Heart left ventricle (tissue), 16 donors: ENCODE measurements at regions not wholly inside any gene's neighbourhood (a gene's known extent, or its start where the extent isn't known, plus 50 kb on each side); places are given as distances from the start of the nearest gene placed in this dataset.

Experiments used
- ATAC-seq, 4 donors: fragments of 200-7000 bp; cut with Tn5 transposase; one replicate each; pipeline ENCODE4 v1.9.1; 2020 to 2022; ENCODE audit warnings: moderate library complexity in 4 of 4, mild to moderate bottlenecking in 3 of 4, moderate number of reproducible peaks in 1 of 4
- DNase-seq, 5 donors: peaks; one replicate each; pipeline ENCODE4 v3.0.0-alpha.2; 2020
- H3K27ac ChIP-seq, 12 donors: fragments of 200-600 bp; sonication (generic) in 4 of 12; one replicate each; pipeline versions ENCODE4 v1.5.0 to v1.8.0; 2016 to 2022; ENCODE audit warnings: mild to moderate bottlenecking in 2 of 12
- H3K27me3 ChIP-seq, 9 donors: fragments of 200-600 bp; sonication (generic) in 2 of 9; one replicate each; pipeline versions ENCODE4 v1.5.1 to v1.8.0; 2016 to 2022; ENCODE audit warnings: mild to moderate bottlenecking in 3 of 9
- H3K36me3 ChIP-seq, 9 donors: fragments of 200-600 bp; sonication (generic) in 2 of 9; one replicate each; pipeline versions ENCODE4 v1.5.0 to v1.8.0; 2018 to 2022; ENCODE audit warnings: mild to moderate bottlenecking in 2 of 9
- H3K4me1 ChIP-seq, 12 donors: fragments of 200-600 bp; sonication (generic) in 4 of 12; one replicate each; pipeline versions ENCODE4 v1.5.0 to v1.8.0; 2016 to 2022; ENCODE audit warnings: mild to moderate bottlenecking in 3 of 12
- H3K4me3 ChIP-seq, 12 donors: fragments of 200-600 bp; sonication (generic) in 4 of 12; one replicate each; pipeline versions ENCODE4 v1.5.0 to v1.8.0; 2017 to 2022; ENCODE audit warnings: mild to moderate bottlenecking in 9 of 12, moderate library complexity in 4 of 12
- H3K9me3 ChIP-seq, 12 donors: fragments of 200-600 bp; sonication (generic) in 4 of 12; one replicate each; pipeline versions ENCODE4 v1.5.0 to v1.8.0; 2016 to 2022; ENCODE audit warnings: mild to moderate bottlenecking in 1 of 12
- CTCF ChIP-seq, 12 donors: fragments of 200-600 bp; sonication (generic) in 4 of 12; IDR thresholded peaks; one replicate each; pipeline versions ENCODE4 v1.5.0 to v1.8.0; 2018 to 2022; ENCODE audit warnings: antibody characterized with exemption in 12 of 12, mild to moderate bottlenecking in 5 of 12
- POLR2A ChIP-seq, 2 donors: fragments of 450-650 bp; IDR thresholded peaks; one replicate each; pipeline ENCODE4 v1.6.1; 2017; ENCODE audit warnings: antibody characterized with exemption in 2 of 2, mild to moderate bottlenecking in 2 of 2, moderate library complexity in 2 of 2
- WGBS, 4 donors: extraction: QIAGEN DNeasy Blood & Tissue Kit in 2 of 4; methylation state at CpG; one replicate each; pipeline versions ENCODE4 v1.1.5 to v1.1.7; 2013 to 2018; 5-methylcytosine and 5-hydroxymethylcytosine counted together
- intact Hi-C, 10 donors: fragments of 100-400 bp; cut with DNase I; formaldehyde crosslinking; loops; one replicate each; pipeline versions ENCODE4 v1.11.1 to v1.14.2; 2022
- donor health status: ischemic (EF 13 %, LVEDD 7.1; RV severe dilation, severe dysfunction).
- donor health status: healthy with polysubstance abuse.
- donor health status: DM: no; HTN: yes; CAD: no.
- donor health status: DM: no; HTN: no; CAD: no.
- donor health status: ischemic (EF 25% LVEDD 6.9; RV normal size, moderate dysfunction).
- donor health status: ischemic (EF 25% LVEDD 5.7; RV mildly dilated, moderate dysfunction).
- donor health status: healthy.
- donor health status: DM: yes; HTN: yes; CAD: no.
- donor health status: ischemic (EF 35%, LVEDD 5.7; RV mildly dilated, moderate dysfunction).
- donor health status: nonischemic (EF 11% LVEDD 7.7; RV severe dilation, severe dysfunction).
- donor health status: DM: yes; HTN: yes; CAD: no.
- donor health status: PGD.
- donor health status: ischemic (EF 29% LVEDD 5.4; RV normal size, mild dysfunction).
- donor health status: nonischemic (EF 23%, LVEDD 6.1; RV moderate dilation, normal function).

- H3K4me1 ChIP-seq, result peaks cover 0 to 18% (median 5%) of the 10 kb centered on the region in 12 donors
- no peaks in the 10 kb centered on the region for H3K9me3 ChIP-seq
- no peak overlapping the region for H3K4me3 ChIP-seq
- TF ChIP-seq CTCF (IDR thresholded peaks at IDR 0.05) (no peak), POLR2A (IDR thresholded peaks at IDR 0.05) (no peak)
- no peaks in the 10 kb centered on the region for H3K36me3 ChIP-seq
- 44 to 58% (median 49%) methylated on average over 16 of the region's 16 CpGs for WGBS, 4 donors
- no peak for DNase-seq
- H3K27me3 ChIP-seq, result no peaks in the 10 kb centered on the region
- ATAC-seq, result no peak
- intact Hi-C loops, result no loop called here
- H3K27ac ChIP-seq, result no peak overlapping the region
These were observed 167.5 kb upstream of the PMEPA1 start for GRCh38 chr20:57877131-57877824.

- intact Hi-C loops, result no loop called here
These were observed 166.3 kb upstream of the PMEPA1 start for GRCh38 chr20:57876163-57876562.

DNA sequence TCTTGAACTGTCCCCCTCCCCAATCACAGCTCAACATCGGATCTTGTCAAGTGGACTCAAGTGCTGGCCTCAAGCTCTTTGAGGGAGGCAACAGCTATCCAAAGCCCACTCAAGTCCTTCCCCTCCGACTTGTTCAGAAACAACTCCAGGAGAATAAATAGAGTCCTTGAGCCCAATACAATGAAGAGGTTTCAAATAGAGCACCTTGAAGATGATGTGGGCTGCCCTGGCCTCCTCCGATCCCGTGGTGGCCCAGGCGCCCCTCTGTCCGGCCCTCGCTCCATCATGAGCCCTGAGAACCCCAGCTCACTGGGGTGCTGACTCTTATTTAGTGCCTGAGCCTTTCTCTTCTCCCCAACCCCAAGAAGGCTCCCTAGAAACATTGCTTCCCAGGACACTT, 164.3 kb upstream of the PMEPA1 start:
- TF ChIP-seq POLR2A (IDR thresholded peaks at IDR 0.05) (no peak), CTCF (IDR thresholded peaks at IDR 0.05) (no peak)
- no peak for ATAC-seq
- WGBS, 4 donors, result 95 to 97% (median 95%) methylated on average over 7 of the region's 7 CpGs
- H3K36me3 ChIP-seq, result no peaks in the 10 kb centered on the region
- H3K4me1 ChIP-seq, result peaks cover 0 to 8% (median 0%) of the 10 kb centered on the region in 12 donors
- H3K27ac ChIP-seq, result no peak overlapping the region
- no peak for DNase-seq
- no peak overlapping the region for H3K4me3 ChIP-seq
- intact Hi-C loops, result no loop called here
- H3K27me3 ChIP-seq, result peaks cover 0 to 7% (median 0%) of the 10 kb centered on the region in 9 donors
- no peaks in the 10 kb centered on the region for H3K9me3 ChIP-seq

More at GRCh38 chr20:57876163-57876562, 166.3 kb upstream of the PMEPA1 start:
- no peak for TF ChIP-seq CTCF (IDR thresholded peaks at IDR 0.05)
- TF ChIP-seq POLR2A (IDR thresholded peaks at IDR 0.05), result no peak
- H3K4me1 ChIP-seq, result peaks cover 0 to 14% (median 4%) of the 10 kb centered on the region in 12 donors
- H3K27ac ChIP-seq, result no peak overlapping the region
- ATAC-seq (no peak), DNase-seq (no peak)
- H3K27me3 ChIP-seq, result no peaks in the 10 kb centered on the region
- H3K36me3 ChIP-seq, result no peaks in the 10 kb centered on the region
- WGBS, 4 donors, result 91 to 96% (median 95%) methylated on average over 4 of the region's 4 CpGs
- no peaks in the 10 kb centered on the region for H3K9me3 ChIP-seq
- no peak overlapping the region for H3K4me3 ChIP-seq

DNA sequence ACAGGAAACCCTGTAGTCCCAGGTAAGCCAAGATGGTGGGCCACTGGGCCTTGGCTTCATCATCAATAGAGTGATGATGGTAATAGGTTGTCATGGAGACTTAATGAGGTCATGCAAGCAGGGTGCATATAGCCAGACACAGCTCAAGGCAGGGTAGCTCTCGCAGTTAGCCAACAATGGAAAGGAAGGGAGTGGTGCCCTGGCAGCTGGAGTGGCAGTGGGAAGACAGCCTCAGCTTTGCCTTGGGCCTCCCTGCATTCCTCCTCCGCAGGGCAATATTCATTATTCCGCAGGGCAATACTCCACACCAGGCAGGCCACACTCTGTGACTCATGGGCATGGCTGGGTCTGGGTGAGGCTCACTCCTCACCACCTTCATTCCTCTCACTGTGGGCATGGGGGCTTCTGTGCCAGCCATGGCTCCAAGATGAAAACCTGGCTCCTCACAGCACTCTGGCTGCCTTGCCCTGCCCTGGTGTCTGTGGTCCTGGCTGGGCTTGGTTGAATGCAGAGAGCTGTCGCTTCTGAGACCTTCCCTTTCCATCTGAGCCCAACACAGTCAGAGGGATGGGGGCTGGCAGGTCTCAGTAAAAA, 163.1 kb upstream of the PMEPA1 start:
- intact Hi-C loops, result no loop called here
- ATAC-seq, result no peak
- H3K4me3 ChIP-seq, result no peak overlapping the region

More for the DNA sequence above, 163.1 kb upstream of the PMEPA1 start:
- peaks cover 0 to 8% (median 0%) of the 10 kb centered on the region in 12 donors for H3K4me1 ChIP-seq
- H3K9me3 ChIP-seq, result no peaks in the 10 kb centered on the region
- no peaks in the 10 kb centered on the region for H3K36me3 ChIP-seq
- H3K27me3 ChIP-seq, result peaks cover 0 to 7% (median 0%) of the 10 kb centered on the region in 9 donors
- no peak for DNase-seq
- no peak overlapping the region for H3K27ac ChIP-seq
- 96 to 100% (median 97%) methylated on average over 3 to 4 of the region's 4 CpGs for WGBS, 4 donors
- TF ChIP-seq POLR2A (IDR thresholded peaks at IDR 0.05) (no peak), CTCF (IDR thresholded peaks at IDR 0.05) (no peak)
